ENCODE measurements at regions not wholly inside any gene's neighbourhood (a gene's known extent, or its start where the extent isn't known, plus 50 kb on each side); places are given as distances from the start of the nearest gene placed in this dataset.

- H3K4me1 ChIP-seq (ENCODE audit: insufficient read depth, low read length), result no peaks in the 10 kb centered on the region
- ATAC-seq (ENCODE audit: poor library complexity) (no peak), DNase-seq (no peak)
- Mint-ChIP-seq H3K36me3 (ENCODE audit: low read depth) (no peaks in the 10 kb centered on the region), H3K27me3 (peaks cover 7% of the 10 kb centered on the region), H3K4me1 (ENCODE audit: low read depth) (no peaks in the 10 kb centered on the region), H3K9me3 (peaks cover 4% of the 10 kb centered on the region), H3K27ac (no peak overlapping the region), H3K4me3 (no peak overlapping the region)
- no peak for TF ChIP-seq CTCF (IDR thresholded peaks at IDR 0.05)
- H3K4me3 ChIP-seq (ENCODE audit: low read length), result no peak overlapping the region
- ChIA-PET CTCF (no interaction called here), POLR2A (no interaction called here)
- H3K36me3 ChIP-seq (ENCODE audit: insufficient read depth, low read length), result no peaks in the 10 kb centered on the region
- peaks cover 4 to 14% of the 10 kb centered on the region in 2 experiments for H3K9me3 ChIP-seq (ENCODE audit: control insufficient read depth in 1 of 2, insufficient read depth in 1 of 2, low read length in 2 of 2)
- no peak overlapping the region for H3K27ac ChIP-seq (ENCODE audit: low read depth in 1 of 2, low read length in 2 of 2)
- intact Hi-C loops (cut with DNase I, micrococcal nuclease), result no loop called here
- no peaks in the 10 kb centered on the region for H3K27me3 ChIP-seq (ENCODE audit: control insufficient read depth in 1 of 2, insufficient read depth in 2 of 2, low read length in 2 of 2)
These were observed 169.2 kb downstream of the SHOX start for GRCh38 chrX:799808-800207.

- DNase-seq (no peak), ATAC-seq (ENCODE audit: poor library complexity) (no peak)
- Mint-ChIP-seq H3K4me1 (ENCODE audit: low read depth) (no peaks in the 10 kb centered on the region), H3K4me3 (no peak overlapping the region), H3K36me3 (ENCODE audit: low read depth) (no peaks in the 10 kb centered on the region), H3K27ac (no peak overlapping the region), H3K27me3 (peaks cover 18% of the 10 kb centered on the region), H3K9me3 (no peaks in the 10 kb centered on the region)
- CTCF ChIA-PET, result no interaction called here
- no peak overlapping the region for H3K4me3 ChIP-seq (ENCODE audit: low read length)
- no peaks in the 10 kb centered on the region for H3K4me1 ChIP-seq (ENCODE audit: insufficient read depth, low read length)
- H3K9me3 ChIP-seq (ENCODE audit: control insufficient read depth in 1 of 2, insufficient read depth in 1 of 2, low read length in 2 of 2), result peaks cover 0 to 34% of the 10 kb centered on the region in 2 experiments
- H3K27me3 ChIP-seq (ENCODE audit: control insufficient read depth in 1 of 2, insufficient read depth in 2 of 2, low read length in 2 of 2), result peaks cover 12 to 16% of the 10 kb centered on the region in 2 experiments
- POLR2A ChIA-PET, result no interaction called here
- TF ChIP-seq CTCF (IDR thresholded peaks at IDR 0.05), result no peak
- no peaks in the 10 kb centered on the region for H3K36me3 ChIP-seq (ENCODE audit: insufficient read depth, low read length)
- intact Hi-C loops (cut with DNase I, micrococcal nuclease), result no loop called here
- H3K27ac ChIP-seq (ENCODE audit: low read depth in 1 of 2, low read length in 2 of 2), result no peak overlapping the region
These were observed 163.7 kb downstream of the SHOX start for GRCh38 chrX:794311-794710.

GRCh38 chrX:793216-793770 lies 162.7 kb downstream of the SHOX start:
- Histone ChIP-seq H3K36me3 (ENCODE audit: insufficient read depth, low read length) (no peaks in the 10 kb centered on the region), H3K9me3 (ENCODE audit: control insufficient read depth in 1 of 2, insufficient read depth in 1 of 2, low read length in 2 of 2) (peaks cover 0 to 43% of the 10 kb centered on the region in 2 experiments), H3K27me3 (ENCODE audit: control insufficient read depth in 1 of 2, insufficient read depth in 2 of 2, low read length in 2 of 2) (peaks cover 12 to 19% of the 10 kb centered on the region in 2 experiments), H3K4me1 (ENCODE audit: insufficient read depth, low read length) (no peaks in the 10 kb centered on the region), H3K27ac (ENCODE audit: low read depth in 1 of 2, low read length in 2 of 2) (no peak overlapping the region), H3K4me3 (ENCODE audit: low read length) (no peak overlapping the region)
- ATAC-seq (ENCODE audit: poor library complexity), result no peak
- CTCF ChIA-PET, result no interaction called here
- Mint-ChIP-seq H3K27ac (no peak overlapping the region), H3K4me3 (no peak overlapping the region), H3K36me3 (ENCODE audit: low read depth) (no peaks in the 10 kb centered on the region), H3K4me1 (ENCODE audit: low read depth) (no peaks in the 10 kb centered on the region), H3K27me3 (peaks cover 18% of the 10 kb centered on the region), H3K9me3 (no peaks in the 10 kb centered on the region)
- TF ChIP-seq CTCF (IDR thresholded peaks at IDR 0.05), result no peak
- POLR2A ChIA-PET, result no interaction called here
- intact Hi-C loops (cut with DNase I, micrococcal nuclease), result no loop called here
- no peak for DNase-seq

All from CD4-positive, alpha-beta T cell (primary cell).